ENCODE measurements at regions not wholly inside any gene's neighbourhood (a gene's known extent, or its start where the extent isn't known, plus 50 kb on each side); places are given as distances from the start of the nearest gene placed in this dataset.

DNA sequence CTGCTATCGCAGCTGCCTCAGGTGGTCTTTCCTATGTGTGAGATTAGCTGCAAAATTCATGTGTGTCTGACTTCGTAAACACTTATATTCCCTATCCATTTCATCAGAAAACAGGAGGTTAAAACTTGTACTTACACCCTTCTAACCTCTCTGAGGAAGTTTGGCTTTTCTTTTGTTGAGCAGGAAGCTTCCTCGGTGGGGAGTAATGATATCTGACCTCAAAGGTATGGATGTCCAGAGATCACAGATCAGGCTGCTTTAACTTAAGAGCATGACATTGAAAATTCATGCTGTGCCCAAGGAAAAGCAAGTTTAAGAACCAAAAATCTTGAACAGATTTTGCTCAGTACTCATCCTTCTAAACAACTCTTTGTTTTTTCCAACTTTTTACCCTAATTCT, 429.1 kb downstream of the STIM2 start:
- H3K9ac ChIP-seq = no peak overlapping the region
- TF ChIP-seq MEF2A (IDR thresholded peaks at IDR 0.05; ENCODE audit: borderline replicate concordance, low read depth) = no peak
- no peak for TF ChIP-seq NRF1 (IDR thresholded peaks at IDR 0.05; ENCODE audit: low read depth, low read length)
- TF ChIP-seq SMC3 (IDR thresholded peaks at IDR 0.05; ENCODE audit: low read depth, low read length) = no peak
- no peak for TF ChIP-seq MXI1 (IDR thresholded peaks at IDR 0.05; ENCODE audit: low read depth, low read length)
- no peak for TF ChIP-seq RXRA (IDR thresholded peaks at IDR 0.05; ENCODE audit: borderline replicate concordance, low read depth)
- TF ChIP-seq CTCF (IDR thresholded peaks at IDR 0.05) = no peak
- no peak for TF ChIP-seq RFX5 (IDR thresholded peaks at IDR 0.05; ENCODE audit: low read length)
- TF ChIP-seq GATA2 (CRISPR knock-in tag; IDR thresholded peaks at IDR 0.05) = no peak
- TF ChIP-seq POLR2AphosphoS5 (IDR thresholded peaks at IDR 0.05; ENCODE audit: low read depth, low read length) = no peak
- TF ChIP-seq FOXM1 (IDR thresholded peaks at IDR 0.05; ENCODE audit: low read depth) = no peak
- no peak for TF ChIP-seq EZH2phosphoT487 (IDR thresholded peaks at IDR 0.05; ENCODE audit: borderline replicate concordance, low read depth)
- TF ChIP-seq, protein P1, sequence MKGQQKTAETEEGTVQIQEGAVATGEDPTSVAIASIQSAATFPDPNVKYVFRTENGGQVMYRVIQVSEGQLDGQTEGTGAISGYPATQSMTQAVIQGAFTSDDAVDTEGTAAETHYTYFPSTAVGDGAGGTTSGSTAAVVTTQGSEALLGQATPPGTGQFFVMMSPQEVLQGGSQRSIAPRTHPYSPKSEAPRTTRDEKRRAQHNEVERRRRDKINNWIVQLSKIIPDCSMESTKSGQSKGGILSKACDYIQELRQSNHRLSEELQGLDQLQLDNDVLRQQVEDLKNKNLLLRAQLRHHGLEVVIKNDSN (IDR thresholded peaks at IDR 0.05; ENCODE audit: borderline replicate concordance, low read depth) = no peak
- no peak for TF ChIP-seq YY1 (IDR thresholded peaks at IDR 0.05; ENCODE audit: low read depth)
- no peak for TF ChIP-seq PBX3 (IDR thresholded peaks at IDR 0.05)
- no peak for TF ChIP-seq FOXJ3 (CRISPR knock-in tag; IDR thresholded peaks at IDR 0.05)
- no peaks in the 10 kb centered on the region for H3K36me3 ChIP-seq (replicated peaks in 1 of 2; ENCODE audit: control insufficient read depth in 1 of 2, insufficient read depth in 2 of 2, low read length in 1 of 2)
- ChIA-PET CTCF (interaction anchor here (1.1 kb wide), 1 partner anchor 11 kb away, joined by 3 read pairs; no protein-coding TSS in a partner anchor), POLR2A (no interaction called here)
- no peaks in the 10 kb centered on the region for H3K79me2 ChIP-seq (ENCODE audit: insufficient read depth)
- no peaks in the 10 kb centered on the region for H4K20me1 ChIP-seq (ENCODE audit: insufficient read depth)
- H2AFZ ChIP-seq (ENCODE audit: low read depth) = no peak overlapping the region
- no peak overlapping the region for H3K4me2 ChIP-seq
- no peaks in the 10 kb centered on the region for H3K9me2 ChIP-seq
- H3K9me3 ChIP-seq = no peaks in the 10 kb centered on the region
- H3K27me3 ChIP-seq (ENCODE audit: insufficient read depth) = no peaks in the 10 kb centered on the region
- H3K27ac ChIP-seq (ENCODE audit: low read depth in 2 of 2, low read length in 1 of 2) = no peak overlapping the region
- no peak overlapping the region for H3K4me3 ChIP-seq (ENCODE audit: low read depth in 2 of 2, low read length in 1 of 2)
- no peak for DNase-seq
- H3F3A ChIP-seq (replicated peaks; ENCODE audit: insufficient read depth) = no peaks in the 10 kb centered on the region
- H3K4me1 ChIP-seq (ENCODE audit: control insufficient read depth in 1 of 2, insufficient read depth in 2 of 2, low read depth in 1 of 2, low read length in 1 of 2) = no peaks in the 10 kb centered on the region
- WGBS (ENCODE audit: low lambda C conversion rate) = 0% methylated on average over 3 of the region's 3 CpGs

GRCh38 chr4:27293831-27294230, 433.2 kb downstream of the STIM2 start:
- 46% methylated on average over 4 of the region's 4 CpGs for WGBS (ENCODE audit: low lambda C conversion rate)
- TF ChIP-seq MXI1 (IDR thresholded peaks at IDR 0.05; ENCODE audit: low read depth, low read length) (no peak), RAD21 (IDR thresholded peaks at IDR 0.05; ENCODE audit: low read length) (no peak), SIN3A (IDR thresholded peaks at IDR 0.05; ENCODE audit: borderline replicate concordance, low read depth, low read length) (no peak), FOXM1 (IDR thresholded peaks at IDR 0.05; ENCODE audit: low read depth) (no peak), GABPA (IDR thresholded peaks at IDR 0.05; ENCODE audit: low read depth) (no peak), POLR2AphosphoS5 (IDR thresholded peaks at IDR 0.05; ENCODE audit: low read depth, low read length) (no peak), NFIC (IDR thresholded peaks at IDR 0.05; ENCODE audit: borderline replicate concordance) (no peak), TAF1 (IDR thresholded peaks at IDR 0.05; ENCODE audit: borderline replicate concordance, low read depth, low read length) (no peak)
- TF ChIP-seq, protein P1 (IDR thresholded peaks at IDR 0.05; ENCODE audit: borderline replicate concordance, low read depth) = no peak
- TF ChIP-seq, protein P2, sequence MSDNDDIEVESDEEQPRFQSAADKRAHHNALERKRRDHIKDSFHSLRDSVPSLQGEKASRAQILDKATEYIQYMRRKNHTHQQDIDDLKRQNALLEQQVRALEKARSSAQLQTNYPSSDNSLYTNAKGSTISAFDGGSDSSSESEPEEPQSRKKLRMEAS (IDR thresholded peaks at IDR 0.05; ENCODE audit: low read depth) = no peak
- CTCF ChIA-PET = no interaction called here

More at GRCh38 chr4:27293831-27294230, 433.2 kb downstream of the STIM2 start:
- Histone ChIP-seq H4K20me1 (ENCODE audit: insufficient read depth) (no peaks in the 10 kb centered on the region), H3K9me3 (no peaks in the 10 kb centered on the region), H3K36me3 (replicated peaks in 1 of 2; ENCODE audit: control insufficient read depth in 1 of 2, insufficient read depth in 2 of 2, low read length in 1 of 2) (no peaks in the 10 kb centered on the region), H2AFZ (ENCODE audit: low read depth) (no peak overlapping the region), H3K27me3 (ENCODE audit: insufficient read depth) (no peaks in the 10 kb centered on the region), H3K4me2 (no peak overlapping the region), H3F3A (replicated peaks; ENCODE audit: insufficient read depth) (no peaks in the 10 kb centered on the region), H3K9me2 (no peaks in the 10 kb centered on the region), H3K79me2 (ENCODE audit: insufficient read depth) (no peaks in the 10 kb centered on the region), H3K4me1 (ENCODE audit: control insufficient read depth in 1 of 2, insufficient read depth in 2 of 2, low read depth in 1 of 2, low read length in 1 of 2) (no peaks in the 10 kb centered on the region), H3K27ac (ENCODE audit: low read depth in 2 of 2, low read length in 1 of 2) (no peak overlapping the region), H3K9ac (no peak overlapping the region), H3K4me3 (ENCODE audit: low read depth in 2 of 2, low read length in 1 of 2) (no peak overlapping the region)
- POLR2A ChIA-PET = no interaction called here
- no peak for DNase-seq

All from SK-N-SH (cell line).